Keratinocyte (primary cell): ENCODE measurements at regions not wholly inside any gene's neighbourhood (a gene's known extent, or its start where the extent isn't known, plus 50 kb on each side); places are given as distances from the start of the nearest gene placed in this dataset.

ENCODE experiments used
- CTCF ChIP-seq, 3 experiments: IDR thresholded peaks in 1 of 3; conservative IDR thresholded peaks in 1 of 3; optimal IDR thresholded peaks in 1 of 3; 2 replicates in 2 of 3; 3 replicates in 1 of 3; pipeline versions ENCODE3 to v1.5.1; 2011; ENCODE audit warnings: low read length in 3 of 3, mild to moderate bottlenecking in 3 of 3, moderate library complexity in 2 of 3, control low read depth in 1 of 3, inconsistent platforms in 1 of 3; ENCODE audit not compliant: insufficient read depth in 2 of 3; ENCODE audit errors: extremely low read depth in 1 of 3
- EZH2 ChIP-seq: IDR thresholded peaks from one replicate; pipeline ENCODE4 v1.6.1; 2012; ENCODE audit warnings: inconsistent platforms, mild to moderate bottlenecking, low read length, moderate library complexity

GRCh38 chr2:60268032-60268431 lies 285.4 kb downstream of the BCL11A start:
- TF ChIP-seq CTCF (optimal IDR thresholded peaks at IDR 0.05 in 1 of 3, IDR thresholded peaks at IDR 0.05 in 1 of 3, conservative IDR thresholded peaks at IDR 0.05 in 1 of 3; ENCODE audit: extremely low read depth in 1 of 3, insufficient read depth in 2 of 3, low read length in 3 of 3), result no peak
- TF ChIP-seq EZH2, result no peak
